ENCODE measurements at regions not wholly inside any gene's neighbourhood (a gene's known extent, or its start where the extent isn't known, plus 50 kb on each side); places are given as distances from the start of the nearest gene placed in this dataset.

GRCh38 chr12:18797604-18798003 lies 59.7 kb downstream of the CAPZA3 start:
- Histone ChIP-seq H3K9me3 (replicated peaks; ENCODE audit: control insufficient read depth, insufficient read depth, low read length) (no peaks in the 10 kb centered on the region), H3K27me3 (ENCODE audit: control insufficient read depth in 2 of 2, insufficient read depth in 2 of 2, low read length in 2 of 2) (no peaks in the 10 kb centered on the region), H4K20me1 (replicated peaks; ENCODE audit: control insufficient read depth, extremely low read depth, insufficient read depth, low read length) (no peaks in the 10 kb centered on the region), H3K4me3 (replicated peaks in 1 of 3; ENCODE audit: insufficient read depth in 1 of 3, low read depth in 1 of 3, low read length in 3 of 3) (no peak overlapping the region), H3K9ac (replicated peaks; ENCODE audit: extremely low read depth, insufficient read depth, low read length) (no peak overlapping the region), H2AFZ (ENCODE audit: low read depth, low read length) (no peak overlapping the region), H3K36me3 (ENCODE audit: control insufficient read depth in 2 of 2, extremely low read depth in 1 of 2, insufficient read depth in 2 of 2, low read length in 2 of 2) (no peaks in the 10 kb centered on the region), H3K9me1 (replicated peaks; ENCODE audit: control insufficient read depth, extremely low read depth, insufficient read depth, low read length) (no peaks in the 10 kb centered on the region), H3K79me2 (ENCODE audit: control insufficient read depth, insufficient read depth, low read length) (no peaks in the 10 kb centered on the region), H3K27ac (ENCODE audit: insufficient read depth, low read depth, low read length) (no peak overlapping the region), H3K4me2 (ENCODE audit: insufficient read depth, low read length) (no peak overlapping the region), H3K4me1 (ENCODE audit: control insufficient read depth, extremely low read depth, insufficient read depth, low read length) (no peaks in the 10 kb centered on the region)
- no peak for FAIRE-seq
- ChIA-PET CTCF (no interaction called here), POLR2A (no interaction called here)
- dilution Hi-C loops (cut with MboI; ENCODE audit: extremely low pct_ligation_motif_present, low sequenced_read_pairs), result no loop called here
- TF ChIP-seq POLR2AphosphoS5 (IDR thresholded peaks at IDR 0.05; ENCODE audit: insufficient read depth, low read depth, low read length) (no peak), MAX (IDR thresholded peaks at IDR 0.05; ENCODE audit: insufficient read depth, insufficient read length) (no peak), EZH2 (IDR thresholded peaks at IDR 0.05; ENCODE audit: borderline replicate concordance, low read depth, low read length, severe bottlenecking) (no peak), MYC (IDR thresholded peaks at IDR 0.05; ENCODE audit: low read depth, low read length) (no peak), FOS (IDR thresholded peaks at IDR 0.05; ENCODE audit: borderline replicate concordance, insufficient read depth, low read length) (no peak), POLR2A (IDR thresholded peaks at IDR 0.05; ENCODE audit: low read depth, low read length) (no peak), CTCF (IDR thresholded peaks at IDR 0.05; ENCODE audit: extremely low read depth in 1 of 2, insufficient read depth in 1 of 2, low read depth in 1 of 2, low read length in 2 of 2) (no peak), JUN (IDR thresholded peaks at IDR 0.05; ENCODE audit: borderline replicate concordance, insufficient read depth, insufficient read length, low read depth) (no peak), GATA2 (IDR thresholded peaks at IDR 0.05; ENCODE audit: insufficient read depth, insufficient read length, low read depth, low read length) (no peak)
- BruUV-seq (replicated peaks), result no TSS peak
- DNase-seq (ENCODE audit: low read depth, low spot score), result no peak
- intact Hi-C loops (cut with micrococcal nuclease), result no loop called here
